Thyroid gland (tissue), 4 donors: ENCODE measurements at regions not wholly inside any gene's neighbourhood (a gene's known extent, or its start where the extent isn't known, plus 50 kb on each side); places are given as distances from the start of the nearest gene placed in this dataset.

Experiments used
- DNase-seq, 2 donors: peaks; one replicate each; pipeline ENCODE4 v3.0.0-alpha.2; 2019
- H3K27ac ChIP-seq, 3 donors: fragments of 200-600 bp; sonication (generic); 1 replicate in 2 of 3; 2 replicates in 1 of 3; pipeline ENCODE4 v1.5.1; 2016 to 2019; ENCODE audit warnings: mild to moderate bottlenecking in 1 of 3, moderate library complexity in 1 of 3
- H3K27me3 ChIP-seq: fragments of 200-600 bp; sonication (generic); one replicate; pipeline ENCODE4 v1.5.1; 2019
- H3K36me3 ChIP-seq, 2 donors: fragments of 200-600 bp; sonication (generic); one replicate each; pipeline ENCODE4 v1.5.1; 2016 to 2019
- H3K4me1 ChIP-seq, 2 donors: fragments of 200-600 bp; sonication (generic); one replicate each; pipeline ENCODE4 v1.5.1; 2017 to 2019
- H3K4me3 ChIP-seq, 3 donors: fragments of 200-600 bp; sonication (generic); replicated peaks in 1 of 3; 1 replicate in 2 of 3; 2 replicates in 1 of 3; pipeline ENCODE4 v1.5.1; 2016; ENCODE audit warnings: mild to moderate bottlenecking in 1 of 3
- H3K9me3 ChIP-seq: fragments of 200-600 bp; sonication (generic); one replicate; pipeline ENCODE4 v1.5.1; 2017
- CTCF ChIP-seq, 6 experiments: fragments of 200-600 bp in 3 of 6; fragments of 450-650 bp in 3 of 6; sonication (generic) in 3 of 6; IDR thresholded peaks; one replicate each; pipeline ENCODE4 v1.5.1; 2016 to 2019; ENCODE audit warnings: antibody characterized with exemption in 6 of 6, mild to moderate bottlenecking in 2 of 6, inconsistent platforms in 1 of 6, moderate library complexity in 1 of 6
- POLR2A ChIP-seq, 2 donors: fragments of 450-650 bp; IDR thresholded peaks; one replicate each; pipeline ENCODE4 v1.6.1; 2017; ENCODE audit warnings: antibody characterized with exemption in 2 of 2, mild to moderate bottlenecking in 2 of 2, moderate library complexity in 1 of 2
- WGBS, 2 donors: methylation state at CpG; one replicate each; pipeline ENCODE4 v1.1.5; 2017; 5-methylcytosine and 5-hydroxymethylcytosine counted together
- intact Hi-C: fragments of 100-400 bp; cut with DNase I; formaldehyde crosslinking; loops from one replicate; pipeline ENCODE4 v1.15.1; 2023

- intact Hi-C loops: no loop called here
- TF ChIP-seq CTCF (IDR thresholded peaks at IDR 0.05) (no peak), POLR2A (IDR thresholded peaks at IDR 0.05) (no peak)
- no peaks in the 10 kb centered on the region for H3K9me3 ChIP-seq
- WGBS, 2 donors: 75 to 77% methylated on average over 4 of the region's 4 CpGs
- no peak overlapping the region for H3K27ac ChIP-seq
- DNase-seq: no peak
- no peaks in the 10 kb centered on the region for H3K27me3 ChIP-seq
- no peaks in the 10 kb centered on the region for H3K36me3 ChIP-seq
- no peak overlapping the region for H3K4me3 ChIP-seq
- H3K4me1 ChIP-seq: no peaks in the 10 kb centered on the region
These were observed 181.4 kb upstream of the UFL1 start for GRCh38 chr6:96340164-96340563.

GRCh38 chr6:96345501-96345900 lies 176.1 kb upstream of the UFL1 start:
- Histone ChIP-seq H3K27me3 (no peaks in the 10 kb centered on the region), H3K27ac (no peak overlapping the region), H3K36me3 (no peaks in the 10 kb centered on the region), H3K4me1 (no peaks in the 10 kb centered on the region), H3K9me3 (no peaks in the 10 kb centered on the region), H3K4me3 (no peak overlapping the region)
- intact Hi-C loops: no loop called here
- no peak for TF ChIP-seq POLR2A (IDR thresholded peaks at IDR 0.05)
- TF ChIP-seq CTCF (IDR thresholded peaks at IDR 0.05): no peak
- 89 to 90% methylated on average over 3 of the region's 3 CpGs for WGBS, 2 donors
- DNase-seq: no peak

GRCh38 chr6:96381246-96381645 lies 140.4 kb upstream of the UFL1 start:
- no peaks in the 10 kb centered on the region for H3K36me3 ChIP-seq
- DNase-seq: no peak
- TF ChIP-seq POLR2A (IDR thresholded peaks at IDR 0.05) (no peak), CTCF (IDR thresholded peaks at IDR 0.05) (no peak)
- H3K9me3 ChIP-seq: no peaks in the 10 kb centered on the region
- H3K4me3 ChIP-seq: no peak overlapping the region
- no peaks in the 10 kb centered on the region for H3K27me3 ChIP-seq
- no peaks in the 10 kb centered on the region for H3K4me1 ChIP-seq
- H3K27ac ChIP-seq: no peak overlapping the region
- intact Hi-C loops: no loop called here
- 88 to 93% methylated on average over 1 of the region's 1 CpG for WGBS, 2 donors

GRCh38 chr6:96391776-96392360 lies 129.7 kb upstream of the UFL1 start:
- no peak overlapping the region for H3K27ac ChIP-seq
- no peaks in the 10 kb centered on the region for H3K4me1 ChIP-seq
- H3K36me3 ChIP-seq: no peaks in the 10 kb centered on the region
- 4 to 5% methylated on average over 9 of the region's 9 CpGs for WGBS, 2 donors
- DNase-seq: peak; percentile 74 to 76
- no peaks in the 10 kb centered on the region for H3K27me3 ChIP-seq
- H3K9me3 ChIP-seq: no peaks in the 10 kb centered on the region
- intact Hi-C loops: no loop called here
- H3K4me3 ChIP-seq: no peak overlapping the region
- TF ChIP-seq POLR2A (IDR thresholded peaks at IDR 0.05) (no peak), CTCF (IDR thresholded peaks at IDR 0.05) (no peak)

GRCh38 chr6:96394727-96395126 lies 126.9 kb upstream of the UFL1 start:
- Histone ChIP-seq H3K9me3 (no peaks in the 10 kb centered on the region), H3K27ac (no peak overlapping the region), H3K4me1 (no peaks in the 10 kb centered on the region), H3K27me3 (no peaks in the 10 kb centered on the region), H3K4me3 (no peak overlapping the region), H3K36me3 (no peaks in the 10 kb centered on the region)
- WGBS, 2 donors: 58 to 64% methylated on average over 3 of the region's 3 CpGs
- TF ChIP-seq POLR2A (IDR thresholded peaks at IDR 0.05) (no peak), CTCF (IDR thresholded peaks at IDR 0.05) (peak in 3 of 6 experiments; percentile 20 to 32 (median 31))
- no peak for DNase-seq
- intact Hi-C loops: no loop called here
